OCI-LY7 (cell line): ENCODE measurements at regions not wholly inside any gene's neighbourhood (a gene's known extent, or its start where the extent isn't known, plus 50 kb on each side); places are given as distances from the start of the nearest gene placed in this dataset.

ENCODE experiments used
- BruUV-seq: library from RNA; stranded (reverse); fragments of 400-500 nt; replicated peaks from 2 replicates; lab custom pipeline; 2021; lab: Mats Ljungman, UMichigan
- CTCF ChIA-PET: fragments of 300-600 bp; sonication (Branson Sonifier 250); formaldehyde crosslinking; loops from one replicate; lab custom pipeline; 2022; ENCODE audit warnings: antibody characterized with exemption; ENCODE audit not compliant: unreplicated experiment; lab: Charles Lee
- POLR2A ChIA-PET: fragments of 300-600 bp; sonication (Branson Sonifier 250); formaldehyde crosslinking; loops from one replicate; lab custom pipeline; 2022; ENCODE audit warnings: antibody characterized with exemption; lab: Charles Lee
- DNase-seq: peaks from one replicate; pipeline ENCODE4 v3.0.0-alpha.2; 2015; ENCODE audit warnings: low spot score
- H2AFZ ChIP-seq: fragments of 200-600 bp; sonication (generic), shearing (Covaris generic); 2 replicates; pipeline ENCODE4 v1.6.1; 2014; ENCODE audit warnings: mild to moderate bottlenecking, antibody characterized with exemption, low read length, moderate library complexity
- H3K27ac ChIP-seq: fragments of 200-600 bp; sonication (generic); 2 replicates; pipeline ENCODE4 v1.5.1; 2014; ENCODE audit warnings: mixed run types, low read depth, mild to moderate bottlenecking, moderate library complexity, low read length, inconsistent platforms; ENCODE audit not compliant: poor library complexity, severe bottlenecking
- H3K36me3 ChIP-seq: fragments of 200-600 bp; sonication (generic); 2 replicates; pipeline ENCODE4 v1.6.1; 2014; ENCODE audit warnings: mild to moderate bottlenecking, antibody characterized with exemption, low read length, moderate library complexity, mixed read lengths; ENCODE audit not compliant: insufficient read depth
- H3K4me1 ChIP-seq: fragments of 200-600 bp; sonication (generic); 2 replicates; pipeline ENCODE4 v1.5.1; 2014; ENCODE audit warnings: mild to moderate bottlenecking, low read length; ENCODE audit not compliant: insufficient read depth, poor library complexity, severe bottlenecking
- H3K4me2 ChIP-seq: fragments of 200-600 bp; sonication (generic); 2 replicates; pipeline ENCODE4 v1.6.1; 2014; ENCODE audit warnings: mild to moderate bottlenecking, low read length
- H3K4me3 ChIP-seq: fragments of 200-600 bp; sonication (generic); 2 replicates; pipeline ENCODE4 v1.5.1; 2014; ENCODE audit warnings: mild to moderate bottlenecking, low read depth, low read length; ENCODE audit not compliant: poor library complexity, severe bottlenecking
- H3K79me2 ChIP-seq: fragments of 200-600 bp; sonication (generic); 2 replicates; pipeline ENCODE4 v1.6.1; 2016; ENCODE audit warnings: low read depth, mild to moderate bottlenecking, low read length, moderate library complexity, mixed read lengths; ENCODE audit not compliant: insufficient read depth
- H3K9me2 ChIP-seq: fragments of 200-600 bp; sonication (generic); 2 replicates; pipeline ENCODE4 v1.6.1; 2016; ENCODE audit warnings: mild to moderate bottlenecking, low read length, mixed read lengths; ENCODE audit not compliant: insufficient read depth
- H3K9me3 ChIP-seq: fragments of 200-600 bp; sonication (generic); 2 replicates; pipeline ENCODE4 v1.6.1; 2014; ENCODE audit warnings: mild to moderate bottlenecking, mixed run types, low read length, mixed read lengths
- H4K20me1 ChIP-seq: fragments of 200-600 bp; sonication (generic); 2 replicates; pipeline ENCODE4 v1.6.1; 2014; ENCODE audit warnings: mild to moderate bottlenecking, antibody characterized with exemption, low read length, moderate library complexity, mixed read lengths; ENCODE audit not compliant: insufficient read depth
- CTCF ChIP-seq: fragments of 200-600 bp; sonication (generic); conservative IDR thresholded peaks from 2 replicates; pipeline ENCODE4 v1.5.1; 2014; ENCODE audit warnings: mild to moderate bottlenecking, antibody characterized with exemption, low read length, moderate library complexity, mixed read lengths
- EZH2phosphoT487 ChIP-seq: fragments of 200-600 bp; sonication (generic); IDR thresholded peaks from 2 replicates; pipeline ENCODE4 v1.6.1; 2018; ENCODE audit warnings: low read depth, borderline replicate concordance, mild to moderate bottlenecking, mixed run types, antibody characterized with exemption, low read length, moderate library complexity, mixed read lengths
- intact Hi-C: fragments of 100-400 bp; cut with micrococcal nuclease; formaldehyde crosslinking; loops from one replicate; pipeline ENCODE4 v1.10.0; 2022; ENCODE audit not compliant: unreplicated experiment

- DNase-seq, result no peak
- no peaks in the 10 kb centered on the region for H3K4me1 ChIP-seq
- intact Hi-C loops, result no loop called here
- H3K79me2 ChIP-seq, result no peaks in the 10 kb centered on the region
- TF ChIP-seq EZH2phosphoT487 (no peak), CTCF (no peak)
- H3K36me3 ChIP-seq, result no peaks in the 10 kb centered on the region
- no peak overlapping the region for H3K4me2 ChIP-seq
- no peaks in the 10 kb centered on the region for H3K9me2 ChIP-seq
- no peak overlapping the region for H2AFZ ChIP-seq
- no peak overlapping the region for H3K27ac ChIP-seq
- ChIA-PET POLR2A (no interaction called here), CTCF (no interaction called here)
- no TSS peak for BruUV-seq
- H3K9me3 ChIP-seq, result no peaks in the 10 kb centered on the region
- H4K20me1 ChIP-seq, result no peaks in the 10 kb centered on the region
- no peak overlapping the region for H3K4me3 ChIP-seq
Observed at GRCh38 chr1:4984841-4985240, 330.4 kb downstream of the AJAP1 start.

- no TSS peak for BruUV-seq
- H3K27ac ChIP-seq, result no peak overlapping the region
- POLR2A ChIA-PET, result no interaction called here
- intact Hi-C loops, result no loop called here
- no peaks in the 10 kb centered on the region for H4K20me1 ChIP-seq
- no peak overlapping the region for H3K4me2 ChIP-seq
- H2AFZ ChIP-seq, result no peak overlapping the region
- H3K9me2 ChIP-seq, result no peaks in the 10 kb centered on the region
- no peaks in the 10 kb centered on the region for H3K36me3 ChIP-seq
- H3K79me2 ChIP-seq, result no peaks in the 10 kb centered on the region
- H3K4me3 ChIP-seq, result no peak overlapping the region
- CTCF ChIA-PET, result no interaction called here
- DNase-seq, result no peak
- no peaks in the 10 kb centered on the region for H3K9me3 ChIP-seq
- TF ChIP-seq EZH2phosphoT487 (no peak), CTCF (no peak)
- H3K4me1 ChIP-seq, result no peaks in the 10 kb centered on the region
Observed at GRCh38 chr1:4980211-4980610, 325.8 kb downstream of the AJAP1 start.

- Histone ChIP-seq H2AFZ (no peak overlapping the region), H3K36me3 (no peaks in the 10 kb centered on the region), H3K4me3 (no peak overlapping the region), H3K4me1 (no peaks in the 10 kb centered on the region), H3K9me3 (no peaks in the 10 kb centered on the region), H3K4me2 (no peak overlapping the region), H3K9me2 (no peaks in the 10 kb centered on the region), H4K20me1 (no peaks in the 10 kb centered on the region), H3K79me2 (no peaks in the 10 kb centered on the region), H3K27ac (no peak overlapping the region)
- DNase-seq, result no peak
- no TSS peak for BruUV-seq
- intact Hi-C loops, result no loop called here
- TF ChIP-seq EZH2phosphoT487 (no peak), CTCF (no peak)
- ChIA-PET POLR2A (no interaction called here), CTCF (no interaction called here)
Observed at GRCh38 chr1:4978660-4979390, 324.4 kb downstream of the AJAP1 start.
